CD4-positive, alpha-beta T cell (primary cell): ENCODE measurements at regions not wholly inside any gene's neighbourhood (a gene's known extent, or its start where the extent isn't known, plus 50 kb on each side); places are given as distances from the start of the nearest gene placed in this dataset.

Source experiments
- ATAC-seq: fragments of 200-7000 bp; cut with Tn5 transposase; one replicate; pipeline ENCODE4 v1.10.0; 2022; ENCODE audit warnings: mild to moderate bottlenecking; ENCODE audit not compliant: poor library complexity
- CTCF ChIA-PET: fragments of 350-600 bp; sonication (Branson Sonifier 250); formaldehyde crosslinking; loops from one replicate; lab custom pipeline; 2021; ENCODE audit warnings: antibody characterized with exemption, inconsistent platforms; lab: Charles Lee
- POLR2A ChIA-PET: fragments of 350-600 bp; sonication (Branson Sonifier 250); formaldehyde crosslinking; loops from one replicate; lab custom pipeline; 2021; ENCODE audit warnings: antibody characterized with exemption, inconsistent platforms; lab: Charles Lee
- DNase-seq, 14 experiments: peaks; one replicate each; pipeline ENCODE4 v3.0.0-alpha.2; 2013 to 2020; ENCODE audit warnings: mixed read lengths in 2 of 14
- H3K27ac ChIP-seq, 2 donors: one replicate each; pipeline versions ENCODE4 v1.5.1 to v1.7.0; 2013; ENCODE audit warnings: low read length in 2 of 2, low read depth in 1 of 2, mild to moderate bottlenecking in 1 of 2
- H3K27me3 ChIP-seq, 2 experiments: 1 replicate in 1 of 2; 2 replicates in 1 of 2; pipeline versions ENCODE4 v1.6.1 to v1.7.0; 2013; ENCODE audit warnings: low read length in 2 of 2, control low read depth in 1 of 2, mild to moderate bottlenecking in 1 of 2, moderate library complexity in 1 of 2; ENCODE audit not compliant: insufficient read depth in 2 of 2, control insufficient read depth in 1 of 2
- H3K36me3 ChIP-seq: one replicate; pipeline ENCODE4 v1.6.1; 2013; ENCODE audit warnings: low read length, control low read depth; ENCODE audit not compliant: insufficient read depth
- H3K4me1 ChIP-seq: one replicate; pipeline ENCODE4 v1.6.1; 2013; ENCODE audit warnings: low read length, control low read depth; ENCODE audit not compliant: insufficient read depth
- H3K4me3 ChIP-seq: one replicate; pipeline ENCODE4 v1.5.1; 2013; ENCODE audit warnings: mild to moderate bottlenecking, low read length, moderate library complexity
- H3K9me3 ChIP-seq, 2 experiments: 1 replicate in 1 of 2; 2 replicates in 1 of 2; pipeline versions ENCODE4 v1.6.1 to v1.7.0; 2013; ENCODE audit warnings: low read length in 2 of 2, mild to moderate bottlenecking in 2 of 2, control low read depth in 1 of 2, moderate library complexity in 1 of 2; ENCODE audit not compliant: control insufficient read depth in 1 of 2, insufficient read depth in 1 of 2
- H3K27ac Mint-ChIP-seq: one replicate; pipeline ENCODE4 v1.8.0; 2020; ENCODE audit warnings: mixed read lengths
- H3K27me3 Mint-ChIP-seq: one replicate; pipeline ENCODE4 v1.8.0; 2021; ENCODE audit warnings: mixed read lengths
- H3K36me3 Mint-ChIP-seq: one replicate; pipeline ENCODE4 v1.8.0; 2021; ENCODE audit warnings: low read depth, mixed read lengths
- H3K4me1 Mint-ChIP-seq: one replicate; pipeline ENCODE4 v1.8.0; 2021; ENCODE audit warnings: low read depth, mixed read lengths
- H3K4me3 Mint-ChIP-seq: one replicate; pipeline ENCODE4 v1.8.0; 2020; ENCODE audit warnings: mild to moderate bottlenecking, mixed read lengths
- H3K9me3 Mint-ChIP-seq: one replicate; pipeline ENCODE4 v1.8.0; 2020; ENCODE audit warnings: mixed read lengths
- CTCF ChIP-seq: fragments of 200-600 bp; IDR thresholded peaks from one replicate; pipeline ENCODE4 v1.8.0; 2022; ENCODE audit warnings: antibody characterized with exemption, mild to moderate bottlenecking
- intact Hi-C, 2 experiments: fragments of 100-400 bp; cut with DNase I in 1 of 2; cut with micrococcal nuclease in 1 of 2; formaldehyde crosslinking; loops; one replicate each; pipeline versions ENCODE4 v1.15.1 to v1.9.0; 2023 to 2025; cut with DNase I, micrococcal nuclease

GRCh38 chr11:38043060-38043459 lies 1445.0 kb upstream of the RAG2 start:
- H3K36me3 ChIP-seq = no peaks in the 10 kb centered on the region
- Mint-ChIP-seq H3K4me1 (no peaks in the 10 kb centered on the region), H3K4me3 (no peak overlapping the region), H3K27me3 (no peaks in the 10 kb centered on the region), H3K27ac (no peak overlapping the region), H3K36me3 (no peaks in the 10 kb centered on the region), H3K9me3 (peaks cover 2% of the 10 kb centered on the region)
- H3K27me3 ChIP-seq = no peaks in the 10 kb centered on the region
- ATAC-seq = no peak
- H3K4me1 ChIP-seq = no peaks in the 10 kb centered on the region
- CTCF ChIA-PET = no interaction called here
- intact Hi-C loops = no loop called here
- no peak overlapping the region for H3K4me3 ChIP-seq
- no peak for DNase-seq
- no peak for TF ChIP-seq CTCF
- peaks cover 0 to 3% of the 10 kb centered on the region in 2 experiments for H3K9me3 ChIP-seq
- POLR2A ChIA-PET = no interaction called here
- no peak overlapping the region for H3K27ac ChIP-seq

- H3K4me3 ChIP-seq = no peak overlapping the region
- ATAC-seq (no peak), DNase-seq (no peak)
- Mint-ChIP-seq H3K27me3 (no peaks in the 10 kb centered on the region), H3K4me3 (no peak overlapping the region), H3K9me3 (peaks cover 8% of the 10 kb centered on the region), H3K4me1 (no peaks in the 10 kb centered on the region), H3K36me3 (no peaks in the 10 kb centered on the region), H3K27ac (no peak overlapping the region)
- CTCF ChIA-PET = no interaction called here
- no peak overlapping the region for H3K27ac ChIP-seq
- POLR2A ChIA-PET = no interaction called here
- H3K36me3 ChIP-seq = no peaks in the 10 kb centered on the region
- H3K4me1 ChIP-seq = no peaks in the 10 kb centered on the region
- H3K9me3 ChIP-seq = peaks cover 0 to 11% of the 10 kb centered on the region in 2 experiments
- no peaks in the 10 kb centered on the region for H3K27me3 ChIP-seq
- no peak for TF ChIP-seq CTCF
- intact Hi-C loops = no loop called here
Observed at GRCh38 chr11:38038777-38039176, 1440.7 kb upstream of the RAG2 start.

GRCh38 chr11:38019072-38019775 lies 1421.2 kb upstream of the RAG2 start:
- Mint-ChIP-seq H3K36me3 (no peaks in the 10 kb centered on the region), H3K27ac (no peak overlapping the region), H3K27me3 (no peaks in the 10 kb centered on the region), H3K4me3 (no peak overlapping the region), H3K4me1 (no peaks in the 10 kb centered on the region), H3K9me3 (peaks cover 11% of the 10 kb centered on the region)
- Histone ChIP-seq H3K27ac (no peak overlapping the region), H3K4me3 (no peak overlapping the region), H3K4me1 (no peaks in the 10 kb centered on the region), H3K27me3 (no peaks in the 10 kb centered on the region), H3K36me3 (no peaks in the 10 kb centered on the region), H3K9me3 (peaks cover 3 to 19% of the 10 kb centered on the region in 2 experiments)
- DNase-seq = no peak
- intact Hi-C loops = loop anchor here in 1 of 2 experiments (5.0 kb wide), 1 partner anchor 48 kb away; no protein-coding TSS in a partner anchor
- ChIA-PET CTCF (no interaction called here), POLR2A (no interaction called here)
- no peak for TF ChIP-seq CTCF
- ATAC-seq = no peak
